NCI-H1930 (cell line): ENCODE measurements at regions not wholly inside any gene's neighbourhood (a gene's known extent, or its start where the extent isn't known, plus 50 kb on each side); places are given as distances from the start of the nearest gene placed in this dataset.

ENCODE experiments used
- DNase-seq, 2 experiments: peaks; one replicate each; lab custom pipeline; 2025; lab: John Stamatoyannopoulos, UW

DNA sequence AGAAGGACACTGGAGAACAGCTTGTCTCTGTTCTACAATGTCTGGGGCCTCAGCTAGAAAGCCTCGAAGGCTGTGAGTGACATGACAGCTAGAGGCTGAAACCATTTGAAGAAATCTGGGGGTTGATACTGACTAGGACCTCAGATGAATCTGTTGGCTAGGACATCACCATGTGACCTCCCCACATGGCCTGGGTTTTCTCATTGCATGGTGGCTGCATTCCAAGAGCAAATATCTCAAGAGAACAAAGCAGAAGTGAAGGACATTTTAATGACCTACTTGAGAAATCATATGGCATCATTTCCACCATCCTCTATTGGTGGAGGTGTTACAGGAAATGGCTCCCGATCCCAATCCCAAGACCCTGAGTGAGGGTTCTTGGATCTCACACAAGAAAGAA, 450.6 kb upstream of the AUTS2 start:
- DNase-seq: no peak

DNA sequence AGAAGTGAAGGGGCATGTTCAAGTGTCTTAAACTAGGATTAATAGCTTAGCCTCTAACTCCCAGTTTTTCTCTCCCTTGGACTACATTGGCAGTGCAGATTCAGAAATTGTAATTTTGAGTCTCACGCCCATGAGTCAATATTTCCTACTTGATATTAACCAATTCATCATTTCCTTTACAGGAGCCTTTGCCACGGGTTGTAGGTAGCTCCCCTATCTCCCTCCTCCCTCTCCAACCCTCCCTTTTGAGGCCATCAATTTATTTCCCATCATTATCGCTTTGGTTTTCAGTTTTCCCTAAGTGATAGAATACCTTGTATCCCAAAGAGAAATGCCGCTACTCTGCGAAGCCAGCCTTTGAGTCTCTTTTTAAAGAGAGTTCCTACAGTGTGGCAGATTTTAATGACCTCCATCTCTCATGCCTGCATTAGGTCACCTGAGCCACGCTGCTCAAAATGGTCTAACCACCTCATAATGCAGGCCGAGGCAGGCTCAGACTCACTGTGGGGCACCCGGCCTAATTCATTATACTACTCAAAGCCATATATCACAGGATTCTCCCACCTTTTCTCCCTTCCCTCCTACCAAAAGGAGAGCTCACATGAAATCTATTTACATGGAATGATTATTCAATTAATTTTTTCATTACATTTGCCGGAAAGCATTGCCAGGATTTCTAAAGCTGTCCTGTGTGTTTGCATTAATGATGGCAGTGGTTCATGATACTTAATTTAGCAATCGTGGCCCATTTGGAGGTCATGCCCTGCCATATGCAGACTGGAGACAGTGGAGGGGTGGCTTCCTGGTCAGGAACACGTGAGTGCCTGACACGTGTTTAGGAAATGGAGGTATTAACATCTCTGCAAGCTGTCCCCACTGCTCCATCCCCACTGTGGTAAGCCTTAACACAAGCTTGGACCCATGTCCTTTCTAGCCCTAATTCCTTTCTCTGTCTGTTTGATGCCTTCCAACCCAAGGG, 448.2 kb upstream of the AUTS2 start:
- DNase-seq: no peak

DNA sequence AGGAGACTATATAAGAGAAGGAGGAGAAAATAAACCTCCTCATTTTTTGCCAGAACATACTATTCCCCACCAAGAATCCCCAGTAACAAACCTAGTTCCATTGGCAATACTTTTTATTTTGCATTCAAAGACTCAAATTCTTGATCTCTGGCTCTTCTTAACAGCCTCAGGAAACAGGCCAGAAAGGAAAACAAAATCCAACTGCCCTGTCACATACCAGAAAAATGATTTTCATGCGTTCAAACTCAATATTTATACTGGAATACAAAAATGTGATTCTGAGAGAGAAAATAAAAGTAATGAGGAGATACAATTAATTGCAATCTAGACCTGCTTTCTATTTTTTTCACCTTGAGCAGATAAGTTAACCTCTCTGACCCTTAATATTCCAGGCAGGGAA, 435.9 kb upstream of the AUTS2 start:
- DNase-seq: no peak

DNA sequence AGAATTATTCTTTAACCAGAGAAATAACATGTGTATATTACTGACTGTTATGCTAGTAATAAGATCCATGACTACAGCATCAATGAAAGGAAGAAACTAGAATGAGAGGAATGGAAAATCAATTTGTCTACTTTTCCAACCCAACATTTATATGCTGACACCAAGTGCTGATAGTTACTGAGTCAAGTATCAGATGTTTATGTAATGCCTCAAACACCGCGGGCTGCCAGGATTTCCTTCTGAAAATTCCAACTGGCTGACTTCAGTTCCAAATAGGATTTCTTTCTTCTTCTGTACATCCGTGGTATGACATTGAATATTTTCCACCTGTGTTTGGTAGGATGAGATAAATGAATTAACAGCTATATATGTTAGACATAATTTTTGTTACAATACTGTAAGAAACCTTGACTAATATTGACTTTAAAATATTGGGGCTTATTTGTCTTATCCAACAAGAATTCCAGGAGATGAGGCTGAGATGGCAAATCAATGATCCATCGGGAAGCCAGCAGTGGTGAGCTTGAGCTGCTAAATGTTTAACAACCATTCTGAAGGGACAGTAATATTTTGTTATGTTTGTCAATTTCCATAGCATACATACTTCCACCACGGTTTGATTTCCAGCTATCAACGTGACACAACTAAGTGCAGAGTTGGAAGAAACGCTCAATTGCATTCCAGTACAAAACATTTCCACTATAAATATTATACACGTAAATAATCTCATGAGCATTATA, 435.2 kb upstream of the AUTS2 start:
- DNase-seq: no peak

DNA sequence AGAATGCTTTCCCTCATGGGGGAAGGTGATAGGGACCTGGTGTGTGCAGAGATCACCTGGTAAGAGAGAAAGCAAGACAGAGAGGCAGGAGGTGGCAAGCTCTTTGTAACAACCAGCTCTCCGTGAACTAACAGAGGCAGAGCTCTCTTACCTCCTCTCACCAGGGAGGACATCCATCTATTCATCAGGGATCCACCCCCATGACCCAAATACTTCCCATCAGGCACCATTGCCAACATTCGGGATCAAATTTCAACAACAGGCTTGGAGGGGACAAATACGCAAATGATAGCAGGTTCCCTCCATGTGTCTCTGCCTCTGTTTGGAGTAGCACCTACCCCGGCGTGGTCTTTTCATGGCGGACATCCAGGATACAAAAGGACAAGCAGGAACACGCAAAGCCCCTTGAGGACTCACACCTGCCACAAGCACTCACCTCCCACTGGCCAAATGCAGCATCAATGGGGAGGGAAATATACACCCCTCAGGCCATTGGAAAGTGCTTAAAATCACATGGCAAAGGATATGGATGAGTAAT, 431.2 kb upstream of the AUTS2 start:
- DNase-seq: peak in 1 of 2 experiments; percentile 48

DNA sequence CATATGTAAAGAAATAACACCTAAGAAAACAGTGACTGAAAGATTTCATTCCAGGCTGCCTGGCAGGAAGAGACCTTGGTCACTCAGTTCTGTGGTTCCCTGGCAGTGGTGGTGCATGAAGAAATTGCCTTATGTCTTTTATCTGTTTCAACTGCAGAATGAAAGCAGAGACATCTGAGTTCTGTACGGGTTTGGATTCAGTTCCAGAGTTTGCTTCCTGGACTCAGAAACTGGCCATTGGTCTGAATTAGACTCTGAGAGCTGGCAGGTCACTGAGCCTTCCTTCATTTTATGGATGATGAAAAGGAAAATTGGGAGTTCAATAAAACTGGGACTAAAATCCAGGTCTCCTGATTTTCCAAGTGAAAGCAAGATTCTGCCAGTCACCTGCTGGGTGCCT, 428.9 kb upstream of the AUTS2 start:
- DNase-seq: no peak

DNA sequence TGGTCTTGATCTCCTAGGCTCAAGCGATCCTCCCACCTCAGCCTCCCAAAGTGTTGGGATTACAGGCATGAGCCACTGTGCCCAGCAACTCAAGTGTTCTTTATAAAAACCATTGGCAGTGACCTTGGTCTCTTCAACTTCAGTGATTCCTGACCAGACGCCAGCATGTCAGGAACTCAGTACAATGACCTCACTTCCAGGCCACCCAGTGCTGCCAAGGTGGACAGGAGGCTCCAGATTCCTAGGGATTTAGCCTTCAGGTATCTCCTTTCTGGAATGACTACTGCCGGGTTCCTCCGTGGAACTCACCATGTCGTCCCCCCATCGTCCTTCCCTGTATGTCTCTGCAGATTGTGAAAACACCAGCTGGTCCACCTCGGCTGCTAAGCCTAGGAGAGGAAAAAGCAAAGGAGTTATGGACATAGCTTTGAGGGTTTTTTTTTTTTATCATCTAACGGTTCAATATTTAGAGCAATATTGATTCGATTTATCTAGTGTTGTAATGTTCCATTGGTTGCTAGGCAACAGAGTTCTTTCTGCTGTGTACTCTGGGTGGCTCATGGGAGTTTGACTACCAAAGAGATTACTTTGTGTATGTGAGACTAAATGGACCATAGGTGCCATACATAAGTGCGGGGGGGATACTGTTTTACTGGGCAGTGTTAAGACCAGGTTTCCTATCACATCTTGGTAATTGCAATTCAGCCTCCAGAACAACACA, 425.8 kb upstream of the AUTS2 start:
- DNase-seq: no peak

DNA sequence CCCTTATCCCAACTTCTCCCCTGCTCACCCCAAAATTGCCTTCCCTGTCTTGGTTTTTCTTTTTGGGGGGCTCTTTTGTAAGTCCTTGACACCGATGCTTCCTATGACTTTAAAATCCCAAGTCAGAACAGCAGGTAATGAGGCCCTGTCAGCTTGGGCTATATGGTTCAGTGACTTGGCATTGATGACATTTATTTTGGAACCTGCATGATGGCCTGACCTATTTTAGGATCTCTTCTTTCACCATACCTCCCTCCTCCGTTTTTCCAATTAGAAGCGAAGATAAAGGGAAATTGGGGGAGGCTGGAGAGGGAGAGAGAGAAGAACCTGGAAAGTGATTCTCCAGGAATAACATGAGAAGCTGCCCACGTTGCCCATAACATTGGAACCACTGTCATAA, 424.9 kb upstream of the AUTS2 start:
- no peak for DNase-seq

DNA sequence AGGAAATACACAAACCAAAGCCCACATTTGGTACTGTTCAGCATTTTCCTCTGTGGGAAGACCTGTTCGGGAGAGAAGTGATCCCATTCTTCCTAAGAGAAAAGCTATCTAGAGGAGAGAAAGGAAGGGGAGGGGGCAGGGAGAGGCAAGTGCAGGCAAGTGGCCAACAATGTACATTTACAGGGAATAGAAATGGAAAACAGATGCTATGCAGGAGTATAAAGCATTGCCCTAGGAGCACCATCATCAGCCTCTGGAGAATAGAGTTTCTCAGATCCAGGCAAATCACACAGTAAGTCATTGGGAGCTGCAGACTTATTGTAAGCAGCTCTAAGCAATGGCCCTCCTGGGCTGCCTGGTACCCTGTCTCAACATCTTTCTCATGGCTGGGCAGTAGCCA, 424.4 kb upstream of the AUTS2 start:
- DNase-seq: no peak

DNA sequence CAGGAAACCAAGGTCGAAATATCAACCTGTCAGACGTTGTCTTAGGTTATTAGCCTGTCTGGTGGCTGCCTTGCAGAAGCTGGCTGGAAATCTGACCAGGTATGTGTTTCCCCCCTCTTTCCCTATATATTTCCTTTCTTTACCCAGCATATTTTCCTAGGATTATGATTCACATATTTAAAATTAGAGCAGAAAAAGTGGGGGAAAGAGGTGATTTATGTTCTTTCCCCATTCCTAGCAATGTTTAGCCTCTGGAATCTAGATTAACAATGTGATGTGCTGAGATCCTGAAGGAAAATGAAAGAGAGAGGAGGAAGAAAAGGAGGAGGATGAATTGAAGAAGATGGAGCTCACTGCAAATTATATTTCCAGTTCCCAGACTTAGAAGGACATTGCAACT, 421.4 kb upstream of the AUTS2 start:
- DNase-seq: no peak

DNA sequence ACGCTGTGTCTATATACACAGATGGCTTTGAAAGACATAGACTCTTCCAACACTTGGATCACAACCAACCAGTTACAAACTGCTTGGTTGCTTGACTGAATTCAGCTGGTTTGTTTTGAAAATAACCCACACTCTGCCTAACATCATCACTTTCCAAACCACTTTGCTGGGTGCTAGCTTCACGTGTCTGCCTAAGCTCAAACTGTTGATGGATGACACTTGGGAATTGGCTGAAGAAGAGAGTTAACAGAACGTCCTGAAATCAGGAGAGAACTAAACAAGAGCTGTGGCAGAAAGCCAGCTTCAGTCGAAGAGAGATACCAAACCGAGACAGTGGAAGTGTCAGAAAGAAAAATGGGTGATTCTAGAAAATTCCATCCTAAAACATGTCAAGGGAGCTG, 420.8 kb upstream of the AUTS2 start:
- DNase-seq: no peak

DNA sequence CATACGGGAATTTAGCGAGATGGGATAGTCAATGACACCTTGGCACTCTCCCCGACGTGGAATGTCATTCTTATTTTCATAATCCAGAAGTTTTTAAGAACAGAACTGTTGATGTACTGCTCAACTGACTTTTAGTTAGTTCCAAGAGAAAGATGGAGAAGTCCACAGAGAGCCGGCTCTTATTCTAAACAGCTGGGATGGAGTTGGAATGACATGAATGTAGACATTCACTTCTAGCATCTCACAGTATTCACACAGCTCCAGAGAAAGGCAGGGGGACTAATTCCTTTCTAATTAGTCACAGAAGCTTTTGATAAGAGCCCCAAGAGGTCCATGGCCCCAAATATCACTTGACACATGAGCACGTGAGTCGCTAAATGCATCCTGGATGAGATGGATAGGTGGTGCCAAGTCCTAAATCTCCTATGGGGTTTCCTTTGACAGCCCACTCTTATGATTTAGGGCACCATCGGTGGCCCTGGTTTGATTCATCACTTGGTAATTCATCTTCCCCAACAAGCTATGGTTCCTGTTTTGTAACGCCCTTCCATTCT, 420.3 kb upstream of the AUTS2 start:
- DNase-seq: no peak

DNA sequence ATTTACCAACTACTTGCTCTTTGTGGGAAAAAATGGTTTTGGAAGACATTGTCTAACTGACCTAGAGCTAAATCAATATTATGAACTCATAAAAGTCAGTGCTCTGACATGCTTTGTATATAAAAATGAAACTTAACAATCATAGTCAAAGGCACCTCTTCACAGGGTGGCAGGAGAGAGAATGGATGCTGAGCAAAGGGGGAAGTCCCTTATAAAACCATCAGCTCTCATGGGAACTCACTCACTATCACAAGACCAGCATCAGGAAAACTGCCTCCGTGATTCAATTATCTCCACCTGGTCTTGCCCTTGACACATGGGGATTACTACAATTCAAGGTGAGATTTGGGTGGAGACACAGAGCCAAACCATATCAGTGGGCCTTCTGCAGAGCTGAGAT, 417.6 kb upstream of the AUTS2 start:
- no peak for DNase-seq

DNA sequence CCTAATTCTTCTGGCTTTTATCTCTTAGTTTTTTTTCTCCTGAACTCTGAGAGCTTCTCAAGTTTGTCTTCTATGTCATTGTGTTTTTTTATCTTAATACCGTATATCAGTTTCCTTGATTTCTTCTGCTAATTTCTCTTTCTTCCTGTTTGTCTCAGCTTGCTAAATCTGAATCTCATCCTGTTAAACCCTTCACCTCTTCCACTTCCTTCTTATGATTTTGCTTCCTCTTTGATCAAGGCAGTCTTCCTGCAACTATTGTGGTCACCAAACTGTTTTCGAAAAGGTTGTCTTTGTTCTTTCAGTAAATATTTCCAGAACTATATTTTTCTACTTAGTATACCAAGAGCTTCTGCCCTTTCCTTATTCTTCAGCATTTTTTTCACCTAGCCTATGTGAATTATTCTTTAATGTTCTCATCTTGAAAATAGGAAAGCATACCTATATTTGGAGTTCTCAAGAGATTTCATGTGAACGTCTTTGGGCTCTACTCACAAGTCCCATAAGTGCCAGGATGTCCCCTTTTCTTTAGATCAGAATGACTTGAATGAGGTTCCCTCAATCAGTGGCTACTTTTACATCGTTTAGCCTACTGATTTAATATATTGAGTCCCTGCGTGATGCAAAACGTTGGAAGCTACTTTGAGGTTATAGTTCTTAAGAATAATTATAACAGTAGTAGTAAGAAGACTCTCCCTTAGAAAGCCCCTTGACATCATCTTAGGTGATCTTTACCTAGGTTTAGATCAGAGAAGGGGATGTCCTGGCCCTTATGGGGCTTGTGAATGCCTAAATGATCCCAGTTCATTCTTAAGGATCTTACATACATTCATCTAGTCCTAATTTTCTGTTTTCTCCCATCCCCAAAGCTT, 415.4 kb upstream of the AUTS2 start:
- DNase-seq: no peak

DNA sequence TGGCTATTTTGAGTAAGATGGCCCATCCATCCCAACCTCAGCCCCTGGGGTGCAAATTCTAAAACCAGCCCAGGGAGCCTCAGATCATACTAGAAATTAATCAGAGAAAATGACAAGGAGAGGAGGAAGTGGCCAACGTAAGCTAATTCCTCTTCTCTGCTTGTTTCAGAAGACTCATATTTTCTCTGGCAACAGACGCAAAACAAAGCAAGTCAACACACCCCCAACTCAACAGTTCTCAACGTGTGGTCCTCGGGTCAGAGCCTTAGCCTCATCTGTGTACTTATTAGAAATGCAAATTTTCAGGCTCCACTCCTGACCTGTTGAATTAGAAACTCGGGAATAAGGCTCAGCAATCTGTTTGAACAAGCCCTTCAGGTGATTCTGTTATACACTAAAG, 413.9 kb upstream of the AUTS2 start:
- no peak for DNase-seq

DNA sequence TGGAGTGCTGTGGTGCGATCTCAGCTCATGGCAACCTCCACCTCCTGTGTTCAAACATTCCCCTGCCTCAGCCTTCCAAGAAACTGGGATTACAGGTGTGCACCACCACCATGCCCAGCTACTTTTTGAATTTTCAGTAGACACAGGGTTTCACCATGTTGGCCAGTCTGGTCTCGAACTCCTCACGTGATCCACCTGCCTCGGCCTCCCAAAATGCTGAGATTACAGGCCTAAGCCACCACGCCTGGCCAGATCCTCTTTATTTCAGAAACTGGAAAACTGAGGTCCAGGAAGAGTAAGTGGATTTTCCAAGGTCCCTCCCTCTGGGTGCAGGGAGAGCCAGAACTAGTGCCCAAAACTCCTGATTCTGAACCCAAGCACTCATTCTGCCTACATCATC, 413.1 kb upstream of the AUTS2 start:
- DNase-seq: no peak

DNA sequence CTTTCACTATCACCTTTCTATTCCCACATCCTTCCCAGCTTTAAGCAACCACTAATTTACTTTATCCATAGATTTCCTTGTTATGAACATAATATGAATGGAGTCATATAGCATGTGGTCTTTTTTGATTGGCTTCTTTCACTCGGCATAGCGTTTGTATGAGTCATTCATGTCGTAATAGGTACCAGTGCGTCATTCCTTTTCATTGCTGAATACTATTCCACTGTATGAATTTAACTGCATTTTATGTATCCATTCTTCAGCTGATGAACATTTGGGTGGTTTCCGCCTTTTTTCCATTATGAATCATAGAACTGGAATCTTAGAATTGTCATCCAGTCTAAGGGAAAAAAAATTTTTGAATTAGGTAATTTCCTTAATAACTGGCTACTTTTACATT, 411.3 kb upstream of the AUTS2 start:
- DNase-seq: no peak

DNA sequence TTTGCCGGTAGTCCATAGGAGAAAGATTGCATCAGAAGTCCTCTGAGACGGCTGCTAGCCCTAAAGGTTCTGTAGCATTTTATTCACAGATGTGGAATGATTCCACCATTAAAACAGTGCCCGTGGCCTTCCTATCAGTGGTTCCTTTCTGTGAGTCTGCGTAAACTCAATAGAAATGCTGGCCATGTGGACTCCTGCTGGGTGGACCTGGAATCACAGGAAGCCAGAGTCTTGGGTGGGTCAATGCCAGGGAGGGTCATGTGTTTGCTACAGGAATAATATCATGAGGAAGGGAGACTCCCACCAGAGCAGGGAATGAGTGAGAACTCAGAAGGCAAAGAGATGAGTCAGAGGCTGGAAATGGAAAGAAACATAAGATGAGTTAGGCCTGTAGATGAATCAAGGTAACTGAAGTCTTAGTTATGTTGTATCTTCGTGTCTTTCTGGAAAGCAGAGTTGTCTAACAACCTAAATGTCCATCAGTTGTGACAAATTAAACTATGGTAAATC, 410.4 kb upstream of the AUTS2 start:
- no peak for DNase-seq

DNA sequence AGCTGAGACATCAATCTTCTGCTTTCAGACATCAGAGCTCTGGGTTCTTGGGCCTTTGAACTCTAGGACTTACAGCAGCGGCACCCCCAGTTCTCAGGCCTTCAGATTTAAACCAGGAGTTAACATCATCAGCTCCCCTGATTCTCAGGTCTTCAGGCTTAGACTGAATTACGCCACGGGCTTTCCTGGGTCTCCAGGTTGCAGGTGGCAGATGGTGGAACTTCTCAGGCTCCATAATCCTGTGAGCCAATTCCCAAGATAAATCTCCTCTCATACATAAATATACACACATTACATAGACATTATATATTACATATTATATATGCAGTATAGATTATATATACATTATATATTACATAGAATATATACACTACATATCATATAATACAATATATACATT, 408.9 kb upstream of the AUTS2 start:
- DNase-seq: no peak

DNA sequence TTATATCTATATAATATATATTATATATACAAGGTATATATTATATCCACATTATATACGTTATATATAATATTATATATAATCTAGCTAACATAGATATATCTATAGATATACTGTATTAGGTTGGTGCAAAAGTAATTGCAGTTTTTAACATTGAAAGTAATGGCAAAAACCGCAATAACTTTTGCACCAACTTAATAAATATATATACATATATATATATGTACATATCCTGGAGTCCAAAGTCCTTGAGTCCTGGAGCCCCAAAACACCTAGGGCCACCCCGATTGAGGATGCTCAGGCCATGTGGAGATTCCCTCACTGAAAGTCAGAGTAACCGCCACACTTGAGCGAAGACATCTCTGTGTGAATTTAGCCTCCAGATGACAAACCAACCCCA, 408.2 kb upstream of the AUTS2 start:
- no peak for DNase-seq

DNA sequence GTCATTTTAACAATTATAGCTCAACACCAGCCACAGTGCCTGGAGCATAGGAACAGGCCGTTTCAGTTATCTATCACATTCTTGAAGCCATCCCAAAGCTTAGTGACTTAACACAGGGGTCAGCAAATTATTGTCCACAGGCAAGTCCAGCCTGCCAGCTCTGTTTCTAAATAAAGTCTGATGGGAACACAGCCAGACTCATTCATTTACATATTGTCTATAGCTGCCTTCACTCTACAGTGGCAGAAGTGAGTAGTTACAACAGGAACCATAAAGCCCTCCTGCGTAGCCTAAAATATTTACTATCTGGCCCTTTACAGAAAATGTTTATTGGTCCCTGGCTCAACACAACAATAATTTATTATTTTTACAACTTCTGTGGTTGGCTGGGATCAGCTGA, 407.5 kb upstream of the AUTS2 start:
- DNase-seq: no peak
